D721Med (cell line): ENCODE measurements at regions not wholly inside any gene's neighbourhood (a gene's known extent, or its start where the extent isn't known, plus 50 kb on each side); places are given as distances from the start of the nearest gene placed in this dataset.

Source experiments
- DNase-seq: peaks from one replicate; pipeline ENCODE4 v3.0.0; 2011; ENCODE audit warnings: low spot score; ENCODE audit not compliant: insufficient read length
- FAIRE-seq: peaks from 2 replicates; lab custom pipeline; 2011; peaks lifted over from hg19 to GRCh38; lab: Jason Lieb, UNC
- TF ChIP-seq, protein P1 (sequence below): IDR thresholded peaks from 2 replicates; pipeline ENCODE4 v1.5.1; 2012; ENCODE audit warnings: mild to moderate bottlenecking, control low read depth; ENCODE audit not compliant: insufficient read depth; ENCODE audit errors: missing control alignments

DNA sequence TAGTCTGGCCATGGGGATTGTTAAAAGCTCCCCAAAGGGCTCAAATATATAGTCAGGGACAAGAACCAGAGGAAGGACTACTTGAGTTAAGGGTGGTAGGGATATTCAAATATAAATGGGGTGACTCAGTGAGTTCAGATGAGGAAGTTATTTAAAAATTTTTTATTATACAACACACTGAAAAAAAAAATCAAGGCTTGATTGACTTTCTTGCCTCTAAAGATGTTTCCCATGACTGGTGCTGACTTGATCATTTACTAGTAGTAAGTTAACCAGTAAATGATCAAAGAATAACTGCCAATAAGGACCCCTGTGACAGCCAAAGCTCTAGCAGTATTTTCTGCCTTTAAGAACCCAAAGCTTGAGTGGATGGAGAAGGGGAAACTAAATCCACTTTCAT, 357.6 kb upstream of the NR5A2 start:
- TF ChIP-seq, protein P1, sequence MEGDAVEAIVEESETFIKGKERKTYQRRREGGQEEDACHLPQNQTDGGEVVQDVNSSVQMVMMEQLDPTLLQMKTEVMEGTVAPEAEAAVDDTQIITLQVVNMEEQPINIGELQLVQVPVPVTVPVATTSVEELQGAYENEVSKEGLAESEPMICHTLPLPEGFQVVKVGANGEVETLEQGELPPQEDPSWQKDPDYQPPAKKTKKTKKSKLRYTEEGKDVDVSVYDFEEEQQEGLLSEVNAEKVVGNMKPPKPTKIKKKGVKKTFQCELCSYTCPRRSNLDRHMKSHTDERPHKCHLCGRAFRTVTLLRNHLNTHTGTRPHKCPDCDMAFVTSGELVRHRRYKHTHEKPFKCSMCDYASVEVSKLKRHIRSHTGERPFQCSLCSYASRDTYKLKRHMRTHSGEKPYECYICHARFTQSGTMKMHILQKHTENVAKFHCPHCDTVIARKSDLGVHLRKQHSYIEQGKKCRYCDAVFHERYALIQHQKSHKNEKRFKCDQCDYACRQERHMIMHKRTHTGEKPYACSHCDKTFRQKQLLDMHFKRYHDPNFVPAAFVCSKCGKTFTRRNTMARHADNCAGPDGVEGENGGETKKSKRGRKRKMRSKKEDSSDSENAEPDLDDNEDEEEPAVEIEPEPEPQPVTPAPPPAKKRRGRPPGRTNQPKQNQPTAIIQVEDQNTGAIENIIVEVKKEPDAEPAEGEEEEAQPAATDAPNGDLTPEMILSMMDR: no peak
- no peak for FAIRE-seq

DNA sequence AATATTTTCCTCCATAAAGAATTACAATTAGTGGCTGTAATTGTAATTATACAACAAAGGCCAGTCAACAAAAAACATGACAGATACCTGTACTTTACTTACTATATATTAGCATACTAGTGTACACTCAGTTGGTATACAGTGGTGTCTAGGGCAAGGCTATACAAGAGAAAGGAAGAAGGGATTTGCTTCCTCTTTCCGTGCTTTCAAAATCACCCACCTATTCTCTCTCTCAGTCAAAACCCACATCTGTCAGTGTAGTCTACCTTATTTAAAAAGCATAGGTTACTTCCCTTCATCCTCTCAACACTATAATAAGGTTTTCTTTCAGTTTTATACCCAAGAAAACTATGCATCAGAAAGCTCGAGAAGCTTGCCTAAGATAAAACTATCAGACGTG, 355.8 kb upstream of the NR5A2 start:
- FAIRE-seq (no peak), DNase-seq (no peak)
- TF ChIP-seq, protein P1: no peak

More for the DNA sequence above, 357.6 kb upstream of the NR5A2 start:
- DNase-seq: no peak

- TF ChIP-seq, protein P1: no peak
- FAIRE-seq (no peak), DNase-seq (no peak)
Measured at GRCh38 chr1:199675937-199676336, 351.6 kb upstream of the NR5A2 start.

DNA sequence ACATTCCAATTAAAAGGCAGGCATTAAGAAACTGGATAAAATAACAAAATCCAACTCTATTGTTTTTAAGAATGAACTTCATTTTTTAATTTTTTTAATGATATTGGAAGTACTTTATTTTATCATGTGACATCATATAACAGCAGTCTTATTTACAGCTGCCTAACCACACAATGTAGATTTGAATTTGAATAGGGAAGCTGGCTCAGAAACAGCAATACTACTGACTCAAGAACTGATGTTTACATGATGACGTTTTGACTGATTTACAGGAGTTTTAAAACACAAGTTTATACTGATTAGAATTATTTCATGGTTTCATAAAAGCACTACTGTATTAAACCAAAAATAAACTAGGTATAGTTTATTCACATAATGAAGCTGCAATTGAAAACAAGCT, 348.7 kb upstream of the NR5A2 start:
- FAIRE-seq: no peak
- TF ChIP-seq, protein P1: no peak
- DNase-seq: no peak

- peak; percentile 16 for FAIRE-seq
- TF ChIP-seq, protein P1: no peak
- DNase-seq: no peak
Measured at GRCh38 chr1:199682081-199682480, 345.4 kb upstream of the NR5A2 start.

GRCh38 chr1:199684686-199685273, 342.7 kb upstream of the NR5A2 start:
- peak; percentile 85 for FAIRE-seq
- no peak for DNase-seq
- TF ChIP-seq, protein P1: peak; percentile 97

GRCh38 chr1:199685369-199685768, 342.1 kb upstream of the NR5A2 start:
- TF ChIP-seq, protein P1: no peak
- DNase-seq (no peak), FAIRE-seq (peak; percentile 71)
